ENCODE measurements at regions not wholly inside any gene's neighbourhood (a gene's known extent, or its start where the extent isn't known, plus 50 kb on each side); places are given as distances from the start of the nearest gene placed in this dataset.
A peak's percentile ranks its signal among the peaks of the same experiment; 100 is the strongest.

- H3K4me1 Mint-ChIP-seq: peaks cover 21% of the 10 kb centered on the region
- no peaks in the 10 kb centered on the region for H3F3A ChIP-seq (replicated peaks; ENCODE audit: low read depth)
- DNase-seq (ENCODE audit: low spot score): peak; percentile 2
- H3K79me2 ChIP-seq (replicated peaks; ENCODE audit: insufficient read depth): no peaks in the 10 kb centered on the region
- no peaks in the 10 kb centered on the region for H4K20me1 ChIP-seq (replicated peaks; ENCODE audit: insufficient read depth)
- no peak for TF ChIP-seq EZH2 (IDR thresholded peaks at IDR 0.05; ENCODE audit: low read depth, unreplicated experiment)
- no peak overlapping the region for H3K27ac Mint-ChIP-seq
- no peak overlapping the region for H3K4me3 Mint-ChIP-seq
- no peaks in the 10 kb centered on the region for H3K27me3 Mint-ChIP-seq (ENCODE audit: insufficient read depth, low read depth, poor library complexity)
- no peaks in the 10 kb centered on the region for H3K9me2 ChIP-seq (ENCODE audit: insufficient read depth)
- no peaks in the 10 kb centered on the region for H3K36me3 Mint-ChIP-seq (ENCODE audit: low read depth)
- no peaks in the 10 kb centered on the region for H3K36me3 ChIP-seq (ENCODE audit: insufficient read depth)
- H3K27me3 ChIP-seq (ENCODE audit: insufficient read depth): no peaks in the 10 kb centered on the region
- H3K4me3 ChIP-seq: 0 out of 2 replicates have a peak overlapping the region, but pooled peaks have one; percentile 2
- H3K4me2 ChIP-seq: peak overlapping the region; percentile 24; the same call in 1 of the 2 replicates
- no peaks in the 10 kb centered on the region for H3K9me3 Mint-ChIP-seq
- peaks cover 25% of the 10 kb centered on the region for H3K4me1 ChIP-seq (ENCODE audit: insufficient read depth)
- H3K27ac ChIP-seq (ENCODE audit: low read depth): no peak overlapping the region
- ATAC-seq: peak; percentile 73
- peak overlapping the region; percentile 76 for H2AFZ ChIP-seq
Observed at GRCh38 chr11:87573708-87574107, 536.0 kb downstream of the TMEM135 start.

GRCh38 chr11:87572881-87573280 is 535.1 kb downstream of the TMEM135 start:
- TF ChIP-seq EZH2 (IDR thresholded peaks at IDR 0.05; ENCODE audit: low read depth, unreplicated experiment) (no peak), ZNF331 (CRISPR knock-in tag; IDR thresholded peaks at IDR 0.05; ENCODE audit: low read depth) (no peak), NANOG (IDR thresholded peaks at IDR 0.05; ENCODE audit: borderline replicate concordance) (no peak), ZNF462 (CRISPR knock-in tag; IDR thresholded peaks at IDR 0.05) (no peak), CTCF (conservative IDR thresholded peaks at IDR 0.05; ENCODE audit: low read depth in 2 of 2) (no peak), CREB1 (CRISPR knock-in tag; IDR thresholded peaks at IDR 0.05; ENCODE audit: low read depth) (no peak), ZNF114 (CRISPR knock-in tag; IDR thresholded peaks at IDR 0.05) (no peak)
- Histone ChIP-seq H3F3A (replicated peaks; ENCODE audit: low read depth) (no peaks in the 10 kb centered on the region), H3K27ac (ENCODE audit: low read depth) (no peak overlapping the region), H4K20me1 (replicated peaks; ENCODE audit: insufficient read depth) (no peaks in the 10 kb centered on the region), H3K27me3 (ENCODE audit: insufficient read depth) (no peaks in the 10 kb centered on the region), H3K9me2 (ENCODE audit: insufficient read depth) (no peaks in the 10 kb centered on the region), H3K4me3 (no peak overlapping the region), H3K4me2 (no peak overlapping the region), H3K79me2 (replicated peaks; ENCODE audit: insufficient read depth) (no peaks in the 10 kb centered on the region), H2AFZ (no peak overlapping the region), H3K4me1 (ENCODE audit: insufficient read depth) (peaks cover 25% of the 10 kb centered on the region), H3K36me3 (ENCODE audit: insufficient read depth) (no peaks in the 10 kb centered on the region)
- Mint-ChIP-seq H3K4me1 (peaks cover 21% of the 10 kb centered on the region), H3K27me3 (ENCODE audit: insufficient read depth, low read depth, poor library complexity) (no peaks in the 10 kb centered on the region), H3K4me3 (no peak overlapping the region), H3K9me3 (no peaks in the 10 kb centered on the region), H3K27ac (no peak overlapping the region), H3K36me3 (ENCODE audit: low read depth) (no peaks in the 10 kb centered on the region)
- DNase-seq (ENCODE audit: low spot score): no peak
- no peak for ATAC-seq

Data from GM23338 (cell line).